ENCODE measurements at regions not wholly inside any gene's neighbourhood (a gene's known extent, or its start where the extent isn't known, plus 50 kb on each side); places are given as distances from the start of the nearest gene placed in this dataset.

- DNase-seq (ENCODE audit: low read depth in 3 of 3, low spot score in 2 of 3): no peak
These were observed 522.2 kb upstream of the SUCLG2 start for GRCh38 chr3:68176600-68176999.

- DNase-seq (ENCODE audit: low read depth in 3 of 3, low spot score in 2 of 3): no peak
These were observed 518.7 kb upstream of the SUCLG2 start for GRCh38 chr3:68173012-68173634.

- DNase-seq (ENCODE audit: low read depth in 3 of 3, low spot score in 2 of 3): no peak
These were observed 517.6 kb upstream of the SUCLG2 start for GRCh38 chr3:68172039-68172438.

GRCh38 chr3:68163968-68164367, 509.6 kb upstream of the SUCLG2 start:
- DNase-seq (ENCODE audit: low read depth in 3 of 3, low spot score in 2 of 3): no peak

DNA sequence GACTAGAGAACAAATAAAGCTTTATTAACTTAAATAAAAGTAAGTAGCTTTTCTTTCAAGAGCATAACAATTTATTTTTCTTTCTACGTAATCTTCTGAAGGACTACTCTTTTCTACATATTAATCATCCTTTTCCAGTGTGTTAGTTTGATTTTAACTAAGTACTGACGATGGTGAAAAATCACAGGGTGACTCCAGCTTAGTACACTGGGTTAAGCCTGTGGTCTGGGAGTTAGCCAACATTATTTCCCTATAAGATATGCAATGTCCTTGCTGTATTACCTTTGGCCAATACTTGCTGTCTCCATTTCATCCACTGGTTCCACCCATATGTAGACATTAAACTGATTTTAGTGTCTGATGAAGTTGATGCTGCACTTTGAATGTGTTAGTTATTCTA, 508.6 kb upstream of the SUCLG2 start:
- no peak for DNase-seq (ENCODE audit: low read depth in 3 of 3, low spot score in 2 of 3)

GRCh38 chr3:68162644-68163043, 508.2 kb upstream of the SUCLG2 start:
- DNase-seq (ENCODE audit: low read depth in 3 of 3, low spot score in 2 of 3): no peak

DNA sequence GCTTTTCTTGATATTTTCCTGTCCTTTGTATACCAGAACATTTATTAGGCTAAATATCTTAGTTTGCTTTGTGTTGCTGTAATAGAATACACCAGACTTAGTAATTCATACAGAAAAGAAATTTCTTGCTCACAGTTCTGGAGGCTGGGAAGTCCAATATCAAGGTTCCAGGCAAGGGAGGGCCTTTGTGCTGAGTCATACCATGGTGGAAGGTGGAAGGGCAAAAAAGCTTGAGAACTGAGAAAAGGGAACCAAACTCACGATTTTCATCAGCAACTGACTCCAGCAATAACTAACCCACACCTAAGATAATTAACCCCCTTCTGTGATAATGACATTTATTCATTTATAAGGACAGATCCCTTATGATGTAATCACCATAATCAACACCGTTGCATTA, 496.9 kb upstream of the SUCLG2 start:
- DNase-seq (ENCODE audit: low read depth in 3 of 3, low spot score in 2 of 3): no peak

DNA sequence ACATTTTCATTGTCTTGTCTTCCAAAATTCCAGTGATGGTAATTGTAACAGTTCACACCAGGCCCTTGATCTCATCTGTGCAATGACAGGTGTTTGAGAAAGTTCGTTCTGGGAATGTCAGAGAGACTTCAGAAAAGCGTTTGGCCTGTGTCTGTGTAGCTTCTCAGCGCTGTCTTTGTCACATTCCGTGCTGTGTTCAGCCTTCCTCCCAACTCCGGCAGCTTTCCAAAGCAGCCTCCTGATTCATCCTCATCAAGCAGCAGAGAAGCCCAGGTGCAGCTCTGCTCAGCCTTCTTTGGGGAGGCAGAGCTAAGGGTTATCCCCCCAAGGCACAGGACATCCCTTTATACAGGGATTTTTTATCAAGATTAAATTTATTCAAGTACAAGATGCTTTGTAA, 494.0 kb upstream of the SUCLG2 start:
- no peak for DNase-seq (ENCODE audit: low read depth in 3 of 3, low spot score in 2 of 3)

- no peak for DNase-seq (ENCODE audit: low read depth in 3 of 3, low spot score in 2 of 3)
These were observed 488.0 kb upstream of the SUCLG2 start for GRCh38 chr3:68142441-68142840.

DNA sequence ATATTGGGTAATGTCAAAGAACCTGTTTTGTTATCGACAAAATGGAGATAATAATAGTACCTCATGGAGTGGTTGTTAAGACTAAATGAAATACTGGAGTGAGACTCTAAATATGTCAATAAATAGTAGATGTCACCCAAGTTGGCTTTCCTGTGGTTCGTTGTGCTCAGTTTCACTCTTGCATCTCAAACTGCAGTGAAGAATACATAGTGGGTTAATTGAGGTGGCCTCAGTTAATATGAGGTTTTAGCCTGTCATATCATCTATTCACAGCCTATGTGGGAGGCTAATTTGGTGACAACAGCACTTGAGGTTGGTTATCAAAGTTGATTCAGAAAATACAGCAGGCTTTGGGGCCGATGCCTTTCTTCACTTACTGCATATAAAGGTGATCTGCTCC, 485.5 kb upstream of the SUCLG2 start:
- no peak for DNase-seq (ENCODE audit: low read depth in 3 of 3, low spot score in 2 of 3)

DNA sequence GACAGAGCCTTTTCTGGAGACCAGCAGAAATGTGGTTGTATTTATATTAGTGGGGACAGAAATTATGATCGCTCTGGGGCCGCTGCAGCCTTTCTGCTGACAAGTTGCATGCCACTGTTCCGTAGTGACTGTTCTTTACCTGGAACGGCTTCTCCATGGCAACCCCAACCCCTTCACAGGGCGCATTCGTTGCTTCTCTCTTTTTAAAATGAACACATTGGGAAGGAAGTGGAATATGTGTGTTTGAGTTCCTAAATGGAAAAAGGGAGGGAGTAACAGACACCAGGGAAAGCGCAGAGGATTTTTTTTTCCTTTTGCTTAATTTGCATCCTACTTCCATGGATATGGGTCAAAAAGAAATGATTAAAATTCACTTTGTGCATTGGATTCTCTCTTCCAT, 482.0 kb upstream of the SUCLG2 start:
- DNase-seq (ENCODE audit: low read depth in 3 of 3, low spot score in 2 of 3): no peak

- no peak for DNase-seq (ENCODE audit: low read depth in 3 of 3, low spot score in 2 of 3)
These were observed 480.7 kb upstream of the SUCLG2 start for GRCh38 chr3:68135067-68135466.

- DNase-seq (ENCODE audit: low read depth in 3 of 3, low spot score in 2 of 3): no peak
These were observed 474.7 kb upstream of the SUCLG2 start for GRCh38 chr3:68129065-68129464.

DNA sequence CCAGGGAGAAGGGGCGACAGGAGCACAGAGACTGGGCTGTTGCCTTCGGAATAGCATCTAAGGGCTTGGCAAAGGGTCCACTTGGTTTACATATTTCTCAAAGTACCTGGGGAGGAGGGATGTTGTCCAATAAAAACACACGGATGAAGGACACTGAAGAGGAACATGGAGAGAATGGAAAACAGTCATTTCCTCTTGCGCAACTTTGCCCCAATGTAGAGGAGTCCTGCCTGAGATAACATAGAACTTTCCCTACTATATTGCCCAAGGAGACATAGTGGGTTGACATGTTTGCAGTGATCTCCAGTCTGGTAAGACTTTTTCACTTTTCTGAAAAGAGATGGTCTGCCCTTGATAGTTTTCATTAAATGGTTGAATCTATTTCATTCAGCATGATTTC, 468.8 kb upstream of the SUCLG2 start:
- DNase-seq (ENCODE audit: low read depth in 3 of 3, low spot score in 2 of 3): no peak

GRCh38 chr3:68121287-68121686, 466.9 kb upstream of the SUCLG2 start:
- DNase-seq (ENCODE audit: low read depth in 3 of 3, low spot score in 2 of 3): no peak

- DNase-seq (ENCODE audit: low read depth in 3 of 3, low spot score in 2 of 3): no peak
These were observed 462.2 kb upstream of the SUCLG2 start for GRCh38 chr3:68116580-68116979.

DNA sequence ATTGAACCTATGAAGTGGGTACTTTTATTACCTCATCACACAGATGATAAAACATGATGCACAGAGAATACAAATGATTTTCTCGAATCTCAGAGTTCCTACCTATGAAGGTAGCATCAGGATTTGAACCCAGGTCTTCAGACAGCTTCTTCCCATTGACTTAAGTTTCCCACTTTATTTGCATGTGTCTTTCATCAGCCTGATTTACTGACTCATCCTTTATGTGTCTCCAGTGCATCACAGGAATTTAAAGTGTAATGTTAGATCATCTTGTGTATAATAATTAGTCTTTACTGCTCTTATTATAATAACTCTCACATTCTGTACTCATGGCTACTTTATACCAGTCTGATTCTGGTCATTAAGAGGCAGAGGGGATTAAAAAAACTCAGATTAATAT, 449.4 kb upstream of the SUCLG2 start:
- no peak for DNase-seq (ENCODE audit: low read depth in 3 of 3, low spot score in 2 of 3)

GRCh38 chr3:68090571-68090970, 436.2 kb upstream of the SUCLG2 start:
- no peak for DNase-seq (ENCODE audit: low read depth in 3 of 3, low spot score in 2 of 3)

GRCh38 chr3:68089572-68090011, 435.2 kb upstream of the SUCLG2 start:
- DNase-seq (ENCODE audit: low read depth in 3 of 3, low spot score in 2 of 3): no peak

DNA sequence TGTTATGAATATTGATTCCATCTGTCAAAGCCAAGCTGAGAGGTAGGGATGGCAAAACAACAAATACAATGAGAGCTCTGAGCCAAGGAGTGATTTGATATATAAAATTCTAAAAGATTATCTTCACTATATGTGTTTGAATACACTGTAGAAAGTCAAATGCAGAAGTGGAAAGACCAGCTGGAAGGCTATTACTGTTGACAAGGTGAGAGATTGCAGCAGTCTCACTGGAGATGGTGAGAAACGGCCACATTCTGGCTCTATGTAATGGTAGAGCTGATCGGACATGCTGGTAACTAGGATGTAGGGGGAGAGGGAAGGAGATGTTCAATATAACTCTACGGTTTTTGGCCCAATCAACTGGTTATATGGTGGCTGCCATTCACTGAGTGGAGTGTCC, 434.2 kb upstream of the SUCLG2 start:
- no peak for DNase-seq (ENCODE audit: low read depth in 3 of 3, low spot score in 2 of 3)

GRCh38 chr3:68088216-68088615, 433.8 kb upstream of the SUCLG2 start:
- DNase-seq (ENCODE audit: low read depth in 3 of 3, low spot score in 2 of 3): no peak

DNA sequence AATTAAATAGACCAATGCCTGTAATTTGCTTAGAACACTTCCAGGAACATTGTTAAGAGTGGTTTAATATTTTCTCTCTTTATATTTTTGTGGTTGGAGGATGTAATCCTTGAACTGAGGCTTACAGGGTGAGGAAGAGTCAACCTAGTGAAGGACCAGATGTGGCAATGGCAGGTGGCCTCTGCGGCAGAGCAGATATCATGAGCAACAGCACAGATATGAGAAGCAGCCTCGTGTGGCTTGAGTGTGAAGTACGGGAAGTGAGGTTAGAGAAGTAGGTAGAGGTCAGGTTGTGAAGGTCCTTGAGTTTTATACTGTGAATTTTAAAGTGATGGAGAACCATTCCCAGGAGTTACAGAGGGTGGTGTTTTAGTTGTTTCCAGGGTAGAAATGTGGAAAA, 417.6 kb upstream of the SUCLG2 start:
- DNase-seq (ENCODE audit: low read depth in 3 of 3, low spot score in 2 of 3): no peak

DNA sequence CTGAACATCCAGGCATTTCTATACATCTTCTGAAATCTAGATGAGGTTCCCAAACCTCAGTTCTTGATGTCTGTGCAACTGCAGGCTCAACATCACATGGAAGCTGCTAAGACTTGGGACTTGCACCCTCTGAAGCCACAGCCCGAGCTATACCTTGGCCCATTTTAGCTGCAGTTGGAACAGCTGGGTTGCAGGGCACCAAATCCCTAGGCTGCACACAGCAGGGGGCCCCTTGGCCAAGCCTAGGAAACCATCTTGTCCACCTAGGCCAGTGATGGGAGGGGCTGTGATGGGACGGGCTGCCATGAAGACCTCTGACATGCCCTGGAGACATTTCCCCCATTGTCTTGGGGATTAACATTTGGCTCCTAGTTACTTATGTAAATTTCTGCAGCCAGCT, 415.8 kb upstream of the SUCLG2 start:
- no peak for DNase-seq (ENCODE audit: low read depth in 3 of 3, low spot score in 2 of 3)

Data from right renal cortex interstitium (tissue), 3 donors.